Hematopoietic multipotent progenitor cell treated with erythropoietin and hydrocortisone succinate and interleukin-3 and kit ligand, for 15 days (in vitro differentiated cells): ENCODE measurements at regions not wholly inside any gene's neighbourhood (a gene's known extent, or its start where the extent isn't known, plus 50 kb on each side); places are given as distances from the start of the nearest gene placed in this dataset.
A peak's percentile ranks its signal among the peaks of the same experiment; 100 is the strongest.

Source experiments
- DNase-seq: peaks from one replicate; pipeline ENCODE4 v3.0.0-alpha.2; 2015; ENCODE audit warnings: low spot score

GRCh38 chr12:126847005-126847629 lies 1419.9 kb upstream of the TMEM132C start:
- DNase-seq = no peak

- no peak for DNase-seq
Measured at GRCh38 chr12:126855768-126856167, 1411.2 kb upstream of the TMEM132C start.

GRCh38 chr12:126856958-126857357 lies 1410.0 kb upstream of the TMEM132C start:
- no peak for DNase-seq

- no peak for DNase-seq
Measured at GRCh38 chr12:126858560-126858959, 1408.4 kb upstream of the TMEM132C start.

DNA sequence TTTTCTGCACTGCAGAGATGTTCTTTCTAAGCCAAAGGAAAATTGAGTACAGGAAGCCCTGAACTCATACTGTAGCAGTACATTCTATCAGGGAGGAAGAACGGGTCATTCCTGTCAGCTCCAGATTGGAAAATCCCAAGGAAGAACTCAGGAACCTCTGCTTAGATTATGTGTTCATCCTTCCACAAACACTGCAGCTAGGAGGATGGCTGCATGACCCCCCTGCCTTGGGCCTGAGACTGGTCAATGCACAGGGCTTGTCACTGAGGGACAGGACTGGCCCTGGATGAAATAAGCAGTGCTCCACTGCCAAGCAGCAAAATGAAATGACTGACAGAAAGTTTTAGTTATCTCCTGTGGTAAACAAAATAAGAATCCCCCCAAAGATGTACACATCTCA lies 1406.8 kb upstream of the TMEM132C start:
- no peak for DNase-seq

DNA sequence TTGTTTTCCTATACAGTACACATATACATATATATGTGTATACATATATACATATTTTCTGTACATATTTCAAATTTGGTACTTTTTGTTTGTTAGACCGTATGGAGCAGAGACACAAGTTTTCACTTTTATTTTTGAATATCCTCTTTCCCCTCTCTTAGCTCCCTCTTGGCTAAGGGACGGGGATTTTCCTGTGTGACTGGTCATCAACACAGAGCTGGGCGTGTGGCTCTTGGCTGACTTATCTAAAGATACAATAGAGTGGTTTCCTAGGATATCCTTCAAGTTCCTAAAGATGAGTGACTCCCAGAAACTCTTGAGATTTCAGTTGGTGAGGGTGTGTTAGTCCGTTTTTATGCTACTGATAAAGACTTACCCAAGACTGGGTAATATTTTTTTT lies 1404.5 kb upstream of the TMEM132C start:
- DNase-seq = no peak

GRCh38 chr12:126869644-126870043 lies 1397.3 kb upstream of the TMEM132C start:
- peak; percentile 92 for DNase-seq

GRCh38 chr12:126873701-126874100 lies 1393.3 kb upstream of the TMEM132C start:
- no peak for DNase-seq

- DNase-seq = peak; percentile 84
Measured at GRCh38 chr12:126874427-126875026, 1392.4 kb upstream of the TMEM132C start.

DNA sequence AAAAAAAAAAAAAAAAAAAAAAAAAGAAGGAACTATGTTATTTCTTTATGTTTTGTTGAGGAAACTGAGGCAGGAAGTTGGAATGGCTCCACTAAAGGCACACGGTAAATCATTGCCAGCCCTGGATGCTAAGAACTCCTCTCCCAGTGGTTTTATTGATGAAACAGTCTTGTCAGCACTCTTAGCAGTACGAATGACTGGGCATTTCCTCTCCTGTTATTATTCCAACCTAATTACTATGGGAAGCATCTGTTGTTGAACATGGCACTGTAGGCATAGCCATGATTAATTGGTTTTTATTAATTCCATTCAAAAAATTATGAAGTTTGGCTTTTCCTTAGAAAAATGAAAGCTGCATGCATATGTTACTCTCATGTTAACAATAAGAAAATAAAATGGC lies 1387.1 kb upstream of the TMEM132C start:
- DNase-seq = no peak

DNA sequence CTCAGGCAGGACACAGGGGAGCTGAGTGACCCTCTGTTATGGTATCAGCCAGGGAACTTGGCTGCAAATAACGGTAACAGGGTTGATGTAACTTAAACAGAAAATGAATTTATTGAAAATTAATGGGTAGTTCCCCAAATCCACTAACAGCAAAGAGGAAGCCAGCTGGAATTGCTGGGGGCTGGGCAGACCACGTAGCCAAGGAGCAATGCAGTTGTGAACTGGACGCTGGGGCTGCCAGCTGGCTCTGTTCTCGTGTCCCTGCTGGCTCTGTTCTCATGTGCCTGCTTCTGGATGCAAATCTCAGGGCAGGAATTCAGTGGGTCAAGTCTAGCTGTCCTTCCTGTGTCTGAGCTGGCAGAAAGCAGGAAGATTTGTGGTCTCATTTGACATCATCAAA lies 1383.3 kb upstream of the TMEM132C start:
- DNase-seq = no peak

GRCh38 chr12:126889501-126889900 lies 1377.5 kb upstream of the TMEM132C start:
- no peak for DNase-seq

- no peak for DNase-seq
Measured at GRCh38 chr12:126890097-126890496, 1376.9 kb upstream of the TMEM132C start.

GRCh38 chr12:126891789-126892188 lies 1375.2 kb upstream of the TMEM132C start:
- peak; percentile 27 for DNase-seq

DNA sequence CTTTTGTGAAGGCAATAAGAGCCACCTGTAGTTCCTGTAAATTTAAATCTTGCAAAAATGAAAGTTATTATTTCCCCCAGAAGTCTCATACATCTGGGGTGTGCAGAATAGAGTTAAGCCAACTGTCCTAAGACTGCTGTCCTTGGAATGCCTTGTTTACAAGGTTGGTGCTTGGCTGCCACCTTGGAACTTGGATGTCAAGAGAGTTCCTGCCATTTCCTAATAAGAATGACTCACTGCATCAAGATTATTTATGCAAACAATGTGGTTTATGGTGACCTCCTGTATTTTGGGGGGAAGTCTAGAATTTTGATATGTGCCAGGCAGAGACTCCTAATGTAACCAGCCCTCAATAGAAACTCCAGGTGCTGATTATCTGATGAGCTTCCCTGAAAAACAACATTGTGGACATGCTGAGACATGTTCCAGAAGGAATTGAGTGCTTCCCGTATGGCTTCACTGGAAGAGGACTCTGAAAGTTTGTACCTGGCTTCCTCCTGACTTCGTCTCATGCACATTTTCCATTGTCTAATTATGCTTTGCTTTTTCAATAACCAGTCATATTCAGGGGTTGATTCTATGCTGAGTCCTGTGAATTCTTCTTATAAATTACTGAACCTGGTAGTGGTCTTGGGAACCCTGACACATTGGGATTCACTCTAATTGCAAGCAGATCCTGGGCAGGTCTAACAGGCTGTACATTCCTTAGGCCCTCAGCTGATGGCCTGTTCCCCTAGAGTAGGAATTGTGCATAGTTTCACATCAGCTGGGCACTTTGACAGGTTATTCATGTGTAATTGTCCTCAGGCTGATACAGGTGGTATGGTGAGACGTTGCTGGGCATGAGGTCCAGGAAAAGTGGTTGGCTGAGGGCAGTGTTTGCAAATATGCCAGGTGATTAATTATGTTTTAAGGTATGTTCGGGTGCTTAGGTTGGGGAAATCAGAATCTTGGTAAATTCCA lies 1370.7 kb upstream of the TMEM132C start:
- DNase-seq = no peak

DNA sequence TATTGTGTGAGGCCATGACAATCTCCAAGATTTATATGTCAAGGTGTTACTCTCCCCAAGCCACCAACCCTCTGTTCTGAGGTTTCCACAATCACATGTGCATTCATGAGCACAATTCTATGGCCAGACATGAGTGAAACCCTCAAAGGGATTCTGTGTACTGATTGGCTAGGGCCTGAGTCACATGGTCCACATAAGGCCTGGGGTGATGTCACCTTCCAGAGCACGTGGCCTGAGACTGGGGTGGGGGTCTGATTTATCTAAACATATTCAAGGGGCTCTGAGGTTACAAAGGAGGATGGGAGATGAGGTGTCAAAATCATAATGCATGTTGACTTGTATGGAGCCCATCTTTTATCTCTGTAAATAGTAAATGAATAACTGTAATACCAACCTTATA lies 1369.9 kb upstream of the TMEM132C start:
- no peak for DNase-seq

- no peak for DNase-seq
Measured at GRCh38 chr12:126897778-126898177, 1369.2 kb upstream of the TMEM132C start.

- no peak for DNase-seq
Measured at GRCh38 chr12:126898562-126898961, 1368.4 kb upstream of the TMEM132C start.

DNA sequence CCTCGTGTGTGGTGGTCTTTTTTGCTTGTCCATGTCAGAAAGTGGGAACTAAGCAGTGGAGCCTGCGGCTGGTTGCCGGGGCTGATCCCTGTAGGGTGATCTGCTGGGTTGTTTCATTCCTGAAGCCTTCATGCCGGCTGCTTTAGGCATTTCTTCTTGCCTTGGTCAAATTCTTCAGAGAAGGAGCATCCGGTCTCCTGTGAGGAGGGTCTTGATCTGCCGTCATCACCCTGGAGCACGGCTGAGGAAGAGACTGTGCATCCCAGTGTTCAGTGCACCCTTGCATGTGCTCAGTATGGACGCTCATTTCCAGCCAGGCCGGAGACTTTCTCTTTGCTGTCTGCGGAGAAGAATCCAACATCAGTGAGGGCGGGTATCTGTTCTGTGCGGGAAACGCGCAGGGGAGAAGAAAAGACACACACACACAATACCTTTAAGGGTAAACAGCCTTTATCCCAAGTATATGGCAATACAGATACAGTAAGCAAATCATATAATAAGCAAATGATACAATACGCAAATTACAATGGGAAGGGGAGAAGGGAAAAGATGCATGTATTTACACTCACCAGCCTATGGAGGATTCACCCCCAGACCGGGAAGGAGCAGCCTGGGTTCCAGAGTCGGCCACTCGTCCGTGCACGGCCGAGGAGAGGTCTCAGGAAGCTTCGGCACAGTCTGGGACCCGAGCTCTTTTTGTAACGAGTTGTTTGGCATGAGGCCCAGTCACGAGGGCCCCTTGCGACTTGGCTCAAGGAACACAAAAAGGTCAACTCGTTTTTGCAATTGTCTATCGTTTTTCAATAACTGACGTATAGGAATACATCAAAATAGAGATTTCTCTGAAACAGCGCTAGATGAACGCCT lies 1366.8 kb upstream of the TMEM132C start:
- no peak for DNase-seq

DNA sequence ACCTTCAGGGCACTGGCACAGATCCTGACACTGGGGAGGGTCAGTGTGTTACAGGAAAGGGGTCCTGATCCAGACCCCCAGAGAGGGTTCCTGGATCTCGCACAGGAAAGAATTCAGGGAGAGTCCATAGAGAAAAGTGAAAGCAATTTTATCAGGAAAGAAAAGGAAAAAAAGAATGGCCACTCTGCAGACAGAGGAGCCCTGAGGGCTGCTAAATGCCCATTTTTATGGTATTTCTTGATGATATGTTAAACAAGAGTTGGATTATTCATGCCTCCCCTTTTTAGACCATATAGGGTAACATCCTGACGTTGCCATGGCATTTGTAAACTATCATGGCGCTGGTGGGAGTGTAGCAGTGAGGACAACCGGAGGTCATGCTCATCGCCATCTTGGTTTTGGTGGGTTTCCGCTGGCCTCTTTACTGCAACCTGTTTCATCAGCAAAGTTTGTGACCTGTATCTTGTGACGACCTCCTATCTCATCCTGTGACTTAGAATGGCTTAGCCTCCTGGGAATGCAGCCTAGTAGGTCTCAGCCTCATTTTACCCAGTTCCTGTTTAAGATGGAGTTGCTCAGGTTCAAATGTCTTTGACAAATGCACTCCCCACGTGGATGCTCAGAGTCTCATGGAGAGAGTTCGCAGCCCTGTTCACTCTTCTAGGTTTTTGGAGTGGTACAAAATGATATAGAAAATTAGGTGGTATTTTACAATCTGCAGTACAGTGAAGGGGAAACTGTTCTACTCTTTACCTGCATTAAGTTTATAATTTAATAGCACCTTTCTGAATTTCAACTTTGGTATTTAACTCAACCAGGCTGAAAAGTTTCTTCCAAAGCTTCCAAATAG lies 1363.7 kb upstream of the TMEM132C start:
- DNase-seq = no peak

GRCh38 chr12:126905752-126906151 lies 1361.2 kb upstream of the TMEM132C start:
- no peak for DNase-seq
